ENCODE measurements at regions not wholly inside any gene's neighbourhood (a gene's known extent, or its start where the extent isn't known, plus 50 kb on each side); places are given as distances from the start of the nearest gene placed in this dataset.
A peak's percentile ranks its signal among the peaks of the same experiment; 100 is the strongest.

DNA sequence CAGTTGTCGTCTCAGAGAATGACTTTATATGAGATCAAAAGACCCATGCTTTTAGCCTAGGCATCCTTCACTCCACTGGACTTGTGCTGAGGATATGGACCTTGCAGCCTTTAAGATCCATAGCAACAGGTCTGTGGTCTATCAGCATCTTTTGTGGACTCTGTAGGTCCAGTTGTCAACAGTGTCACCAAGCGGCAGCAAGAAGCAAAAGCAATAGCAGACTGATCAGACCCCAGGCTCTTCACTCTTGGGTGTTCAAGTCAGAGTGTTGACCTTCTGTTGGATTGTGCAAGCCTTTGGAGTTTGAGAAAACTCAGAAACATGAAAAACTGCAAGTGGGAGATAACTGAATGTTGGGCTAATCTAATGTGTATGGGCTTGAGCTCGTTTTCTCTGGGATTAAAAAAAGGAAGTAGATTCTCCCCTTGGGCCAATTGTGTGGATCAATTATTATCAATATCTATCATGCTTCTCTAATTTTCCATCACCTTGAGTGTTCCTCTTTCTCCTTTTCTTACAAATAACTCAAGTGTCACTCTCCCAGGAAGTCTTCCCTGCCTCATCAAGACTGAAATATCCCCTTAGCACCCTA is 144.2 kb downstream of the LYPLAL1 start:
- no peak for DNase-seq (ENCODE audit: low spot score)

DNA sequence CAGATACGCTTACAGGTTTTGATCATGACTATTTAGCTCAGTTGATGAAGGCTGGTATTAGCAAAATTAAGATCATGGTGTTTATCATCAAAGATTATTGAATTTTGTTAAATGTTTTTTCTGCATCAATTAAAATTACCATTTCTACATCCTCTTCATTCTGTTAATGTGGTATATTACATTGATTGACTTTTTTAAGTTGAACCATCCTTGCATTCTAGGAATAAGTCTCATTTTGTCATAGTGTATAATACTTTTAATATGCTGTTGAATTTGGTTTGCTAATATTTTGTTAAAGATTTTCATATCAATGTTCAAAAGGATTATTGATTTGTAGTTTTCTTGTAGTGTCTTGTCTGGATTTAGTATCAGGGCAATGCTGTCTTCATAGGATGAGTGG is 142.4 kb downstream of the LYPLAL1 start:
- no peak for DNase-seq (ENCODE audit: low spot score)

GRCh38 chr1:219313961-219314360 is 140.3 kb downstream of the LYPLAL1 start:
- DNase-seq (ENCODE audit: low spot score): no peak

GRCh38 chr1:219312967-219313366 is 139.3 kb downstream of the LYPLAL1 start:
- peak; percentile 82 for DNase-seq (ENCODE audit: low spot score)

DNA sequence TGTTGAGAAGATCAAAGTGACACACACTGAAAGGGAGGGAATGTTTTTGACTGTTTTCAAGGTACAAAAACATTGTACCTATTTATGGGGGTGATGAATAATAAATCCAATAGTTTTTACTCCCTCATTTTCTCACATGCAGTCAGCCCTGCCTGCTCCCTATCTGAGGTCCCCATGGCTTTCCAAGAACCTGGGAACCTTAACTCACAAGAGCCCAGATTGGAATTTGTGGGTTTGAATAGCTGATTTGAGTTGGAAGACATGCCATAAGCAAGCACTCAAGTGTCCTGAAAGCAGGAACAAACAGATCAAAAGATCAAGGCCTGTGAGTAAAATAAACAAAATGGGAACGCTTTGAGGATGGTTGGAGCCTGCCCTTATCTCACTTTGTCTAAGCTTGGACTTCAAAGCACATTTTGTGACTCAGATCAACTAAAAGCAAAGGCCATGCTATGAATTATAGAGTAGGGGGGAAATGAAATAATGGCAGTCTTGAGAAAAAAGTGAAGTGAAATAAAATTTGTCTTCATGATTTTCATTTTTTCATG is 136.6 kb downstream of the LYPLAL1 start:
- DNase-seq (ENCODE audit: low spot score): peak; percentile 47

GRCh38 chr1:219308367-219308766 is 134.7 kb downstream of the LYPLAL1 start:
- DNase-seq (ENCODE audit: low spot score): no peak

DNA sequence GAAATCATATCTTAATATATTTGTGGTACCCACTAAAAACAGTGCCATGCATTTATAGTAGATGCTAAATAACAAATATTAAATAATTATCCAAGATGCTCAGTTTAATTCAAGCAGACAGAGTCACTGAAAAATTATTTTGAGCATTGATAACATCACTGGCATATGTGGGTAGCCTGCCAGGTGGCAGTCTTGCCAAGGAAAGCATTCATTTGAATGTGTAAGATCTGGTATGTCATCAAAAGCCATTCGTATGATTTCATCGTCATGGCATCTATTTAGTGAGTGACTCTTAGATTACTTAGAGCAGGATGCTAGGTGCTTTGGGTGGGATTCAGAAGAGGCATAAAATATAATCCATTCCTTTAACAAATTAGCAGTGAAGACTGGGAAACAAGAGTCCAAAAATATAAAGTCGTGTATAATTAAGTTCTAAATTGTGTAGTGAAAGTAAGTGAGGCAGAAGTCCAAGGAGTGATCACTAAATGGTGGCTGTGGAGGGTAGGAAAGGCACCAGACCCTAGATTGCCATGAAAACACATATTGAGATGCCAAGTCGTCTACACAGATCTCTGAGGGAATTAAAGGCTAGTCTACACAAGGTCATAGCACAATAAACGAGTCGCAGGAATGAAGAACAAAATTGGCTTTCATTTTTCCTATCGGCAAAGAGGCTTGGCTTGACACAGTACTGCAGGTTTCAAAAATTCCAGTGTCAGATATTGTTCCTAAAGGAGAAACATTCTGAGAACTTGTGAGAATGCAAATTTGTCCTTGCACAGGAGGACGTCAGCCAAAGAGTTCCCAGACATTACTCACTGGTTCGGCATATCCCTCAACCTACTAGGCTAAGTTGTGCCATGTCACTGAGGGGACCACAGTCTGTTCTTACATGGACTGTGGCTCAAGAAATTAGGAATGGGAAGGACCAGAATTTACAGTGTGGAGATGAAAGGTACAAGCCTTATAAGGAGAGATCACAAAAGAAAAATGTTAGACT is 130.8 kb downstream of the LYPLAL1 start:
- DNase-seq (ENCODE audit: low spot score): peak; percentile 93

- no peak for DNase-seq (ENCODE audit: low spot score)
Measured at GRCh38 chr1:219302697-219303096, 129.0 kb downstream of the LYPLAL1 start.

DNA sequence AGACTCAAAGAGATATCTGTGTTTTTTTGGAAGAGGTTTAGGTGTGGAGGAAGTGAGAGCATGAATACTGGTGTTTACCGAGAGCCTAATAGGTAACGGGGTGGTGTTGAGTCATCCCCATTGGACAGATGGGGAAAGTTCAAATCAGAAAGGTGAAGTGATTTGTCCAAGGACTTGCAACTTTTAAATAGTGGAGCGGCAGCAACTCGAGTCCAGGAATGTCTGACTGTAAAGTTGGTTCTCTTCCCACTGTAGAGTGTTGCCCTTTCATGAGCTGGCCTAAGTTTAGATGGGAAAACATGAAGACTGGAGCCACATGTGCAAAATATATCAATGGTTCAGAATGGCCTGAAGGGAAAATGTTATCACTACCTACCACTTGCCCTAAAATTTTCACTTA is 125.7 kb downstream of the LYPLAL1 start:
- DNase-seq (ENCODE audit: low spot score): peak; percentile 56

- DNase-seq (ENCODE audit: low spot score): peak; percentile 88
Measured at GRCh38 chr1:219298571-219299148, 125.0 kb downstream of the LYPLAL1 start.

GRCh38 chr1:219296430-219297355 is 123.0 kb downstream of the LYPLAL1 start:
- DNase-seq (ENCODE audit: low spot score): peak; percentile 61

DNA sequence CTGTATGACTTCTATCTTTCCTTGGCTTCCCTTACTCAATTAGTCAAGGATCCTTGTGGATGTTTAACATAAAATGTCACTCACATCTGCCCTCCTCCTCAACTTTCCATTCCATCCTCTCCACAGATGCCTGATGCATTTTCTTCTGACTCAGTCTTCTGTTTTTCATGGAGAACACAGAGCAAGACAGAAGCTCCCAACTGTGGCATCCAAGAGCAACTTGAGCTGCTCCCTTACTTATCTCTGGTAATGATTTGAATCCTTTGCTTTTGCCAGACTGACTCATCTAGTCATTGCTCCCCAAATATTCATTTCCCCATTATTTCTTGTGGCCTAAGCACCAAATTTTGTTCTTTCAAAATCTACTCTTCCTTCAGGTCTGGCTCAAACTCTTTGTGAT is 120.6 kb downstream of the LYPLAL1 start:
- DNase-seq (ENCODE audit: low spot score): no peak

GRCh38 chr1:219293410-219293809 is 119.7 kb downstream of the LYPLAL1 start:
- no peak for DNase-seq (ENCODE audit: low spot score)

- DNase-seq (ENCODE audit: low spot score): no peak
Measured at GRCh38 chr1:219292999-219293398, 119.3 kb downstream of the LYPLAL1 start.

DNA sequence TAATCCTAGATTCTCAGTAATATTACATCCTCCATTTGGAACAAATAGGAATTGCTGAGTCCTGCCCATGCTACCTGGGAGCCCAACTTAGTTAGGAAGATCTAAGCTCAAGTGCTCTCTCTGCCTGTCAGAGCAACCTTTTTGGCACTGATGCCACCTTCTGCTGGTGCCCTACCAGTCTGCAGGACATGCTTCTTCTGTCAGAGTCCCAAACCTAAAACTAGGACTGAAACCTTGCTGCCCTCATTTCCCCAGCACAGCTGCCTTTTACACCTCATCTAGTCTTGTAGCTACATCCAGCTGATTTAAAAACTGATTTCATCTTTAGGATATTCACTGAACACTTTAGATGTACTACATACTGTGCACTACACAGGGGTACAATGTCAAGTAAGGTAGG is 118.7 kb downstream of the LYPLAL1 start:
- DNase-seq (ENCODE audit: low spot score): no peak

DNA sequence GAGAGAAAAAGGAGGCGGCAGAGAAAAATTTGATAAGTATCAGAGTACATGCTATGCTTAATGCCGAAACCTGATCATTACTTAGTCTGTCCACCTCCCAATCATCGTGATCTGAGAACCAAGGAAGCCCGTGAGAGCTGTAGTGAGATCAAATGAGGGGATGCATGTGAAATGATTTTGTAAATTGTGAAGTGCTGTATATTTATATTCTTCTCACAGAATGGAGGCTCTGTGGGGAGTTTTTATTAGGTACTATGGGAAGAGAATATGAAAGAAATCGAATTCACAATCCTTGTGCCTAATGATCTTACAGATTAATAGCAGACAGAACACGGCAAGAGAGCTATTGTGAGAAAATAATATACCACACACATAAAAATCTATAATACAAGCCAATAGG is 115.5 kb downstream of the LYPLAL1 start:
- DNase-seq (ENCODE audit: low spot score): no peak

DNA sequence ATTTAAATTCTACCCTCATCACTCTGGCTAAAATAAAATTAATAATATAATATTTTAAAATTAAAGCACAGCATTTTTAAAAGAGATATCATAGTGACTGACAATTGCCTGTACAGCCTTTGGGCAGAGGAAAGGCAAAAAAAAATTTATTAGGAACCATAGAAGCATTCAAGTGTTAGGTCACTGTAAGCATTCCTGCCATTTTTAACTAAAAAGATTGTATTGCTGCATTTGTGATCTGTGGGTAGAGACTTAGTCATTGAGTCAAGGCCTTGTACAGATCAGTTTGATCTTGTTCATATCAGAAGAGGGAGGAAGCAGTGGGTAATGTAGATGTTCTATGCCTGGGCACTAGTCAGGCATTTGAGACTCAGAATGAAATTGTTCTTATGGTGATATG is 109.9 kb downstream of the LYPLAL1 start:
- no peak for DNase-seq (ENCODE audit: low spot score)

GRCh38 chr1:219281831-219282230 is 108.2 kb downstream of the LYPLAL1 start:
- DNase-seq (ENCODE audit: low spot score): no peak

DNA sequence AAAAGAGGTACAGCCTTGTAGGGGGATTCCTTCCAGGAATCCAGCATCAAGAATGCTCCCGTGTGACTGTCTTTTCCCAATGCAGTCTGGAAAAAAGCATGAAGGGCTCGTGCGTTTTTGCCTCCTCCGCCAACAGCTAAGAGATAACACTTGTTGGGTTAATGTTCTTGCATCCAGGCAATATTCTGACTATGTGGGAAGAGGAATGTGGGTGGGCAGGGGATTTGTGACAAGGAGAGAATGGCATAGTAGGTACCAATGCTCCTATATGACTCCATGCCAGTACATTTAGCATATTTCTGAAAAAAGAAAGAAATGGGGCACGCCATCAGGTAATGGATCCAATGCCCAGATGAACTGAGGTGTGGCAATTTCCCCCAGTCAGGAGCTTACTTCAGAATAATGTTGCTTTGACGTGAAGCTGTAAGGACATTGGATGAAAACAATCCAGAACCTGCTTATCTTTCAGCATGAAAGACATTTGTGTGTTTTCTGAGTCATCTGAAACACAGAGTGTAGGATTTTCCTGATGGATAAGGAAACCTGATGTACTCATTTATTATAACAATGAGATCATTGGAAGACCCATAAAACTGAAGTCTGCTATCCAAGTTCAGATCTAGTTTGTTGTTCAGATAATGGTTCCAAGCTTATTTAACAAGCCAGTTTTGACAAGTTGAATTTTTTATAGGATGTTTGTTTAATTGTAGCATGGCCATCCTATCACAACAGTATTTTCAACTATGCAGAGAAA is 105.5 kb downstream of the LYPLAL1 start:
- peak; percentile 57 for DNase-seq (ENCODE audit: low spot score)

DNA sequence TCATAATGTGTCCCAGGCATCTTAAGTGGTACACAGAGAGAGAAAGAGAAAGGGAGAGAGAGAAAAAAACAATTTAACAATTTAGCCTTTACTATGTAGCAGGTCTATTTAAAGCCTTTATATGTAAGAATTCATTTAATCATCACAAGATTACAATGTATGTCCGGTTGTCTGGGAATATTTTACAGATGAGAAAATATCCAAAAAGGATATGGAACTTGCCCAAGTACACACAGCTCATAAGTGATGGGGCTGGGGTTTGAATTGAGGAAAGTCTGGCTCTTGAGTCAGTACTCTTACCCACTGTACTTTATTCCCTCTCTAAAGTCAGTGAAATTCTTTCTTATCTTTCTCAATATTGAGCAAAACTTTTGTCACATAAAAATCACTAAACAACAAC is 104.6 kb downstream of the LYPLAL1 start:
- DNase-seq (ENCODE audit: low spot score): no peak

All from A172 (cell line).